H1 (cell line): ENCODE measurements at regions not wholly inside any gene's neighbourhood (a gene's known extent, or its start where the extent isn't known, plus 50 kb on each side); places are given as distances from the start of the nearest gene placed in this dataset.

ENCODE experiments used
- CTCF ChIA-PET: fragments of 300-600 bp; sonication (Branson Sonifier 250); formaldehyde crosslinking; loops from one replicate; lab custom pipeline; 2021; ENCODE audit not compliant: partially characterized antibody; lab: Charles Lee
- POLR2A ChIA-PET: fragments of 300-600 bp; sonication (Branson Sonifier 250); formaldehyde crosslinking; loops from one replicate; lab custom pipeline; 2021; ENCODE audit warnings: inconsistent platforms; ENCODE audit not compliant: partially characterized antibody; lab: Charles Lee
- DNase-seq, 2 experiments: peaks; one replicate each; pipeline versions ENCODE4 v3.0.0 to v3.0.0-alpha.2; 2010 to 2022; ENCODE audit warnings: low spot score in 2 of 2, low read depth in 1 of 2, mixed read lengths in 1 of 2
- FAIRE-seq: peaks from 2 replicates; lab custom pipeline; 2011; peaks lifted over from hg19 to GRCh38; lab: Jason Lieb, UNC
- H2AFZ ChIP-seq: 2 replicates; pipeline ENCODE4 v1.8.1; 2012; ENCODE audit warnings: low read length, inconsistent platforms
- H2AK5ac ChIP-seq: 2 replicates; pipeline ENCODE4 v1.6.1; 2013; ENCODE audit warnings: low read depth, low read length
- H2BK120ac ChIP-seq: replicated peaks from 2 replicates; pipeline ENCODE3; 2013; ENCODE audit warnings: low read depth, low read length, inconsistent platforms
- H2BK12ac ChIP-seq: 2 replicates; pipeline ENCODE4 v1.6.1; 2013; ENCODE audit warnings: low read depth, low read length
- H2BK15ac ChIP-seq: 2 replicates; pipeline ENCODE4 v1.6.1; 2013; ENCODE audit warnings: low read length
- H2BK20ac ChIP-seq: 2 replicates; pipeline ENCODE4 v1.6.1; 2013; ENCODE audit warnings: low read length
- H2BK5ac ChIP-seq: 2 replicates; pipeline ENCODE4 v1.6.1; 2013; ENCODE audit warnings: low read depth, low read length
- H3K14ac ChIP-seq: 2 replicates; pipeline ENCODE4 v1.6.1; 2013; ENCODE audit warnings: inconsistent platforms; ENCODE audit not compliant: insufficient read length
- H3K18ac ChIP-seq: 2 replicates; pipeline ENCODE4 v1.6.1; 2013; ENCODE audit warnings: low read length; ENCODE audit errors: extremely low read depth
- H3K23ac ChIP-seq: 2 replicates; pipeline ENCODE4 v1.6.1; 2013; ENCODE audit warnings: inconsistent platforms; ENCODE audit not compliant: insufficient read length
- H3K23me2 ChIP-seq: 2 replicates; pipeline ENCODE4 v1.6.1; 2013; ENCODE audit warnings: low read depth, low read length
- H3K27ac ChIP-seq: 2 replicates; pipeline ENCODE4 v1.6.1; 2011; ENCODE audit warnings: low read depth, low read length, inconsistent platforms
- H3K27me3 ChIP-seq, 4 experiments: replicated peaks in 1 of 4; 1 replicate in 1 of 4; 2 replicates in 3 of 4; pipeline versions ENCODE4 v1.6.1 to v1.8.1; 2011 to 2013; ENCODE audit warnings: low read length in 3 of 4, mild to moderate bottlenecking in 3 of 4, inconsistent platforms in 2 of 4, mixed read lengths in 2 of 4, moderate library complexity in 1 of 4; ENCODE audit not compliant: control insufficient read depth in 3 of 4, insufficient read depth in 3 of 4; ENCODE audit errors: extremely low read depth in 1 of 4
- H3K36me3 ChIP-seq, 4 experiments: 2 replicates each; pipeline versions ENCODE4 v1.6.1 to v1.8.1; 2011 to 2013; ENCODE audit warnings: mild to moderate bottlenecking in 4 of 4, low read length in 3 of 4, moderate library complexity in 2 of 4, control low read depth in 1 of 4, inconsistent platforms in 1 of 4; ENCODE audit not compliant: insufficient read depth in 4 of 4, control insufficient read depth in 2 of 4
- H3K4ac ChIP-seq: replicated peaks from 2 replicates; pipeline ENCODE3; 2013; ENCODE audit warnings: low read length, low read depth, mixed read lengths, inconsistent platforms; ENCODE audit not compliant: insufficient read length
- H3K4me1 ChIP-seq, 4 experiments: replicated peaks in 1 of 4; 1 replicate in 1 of 4; 2 replicates in 3 of 4; pipeline versions ENCODE4 v1.6.1 to v1.8.1; 2011 to 2013; ENCODE audit warnings: low read length in 3 of 4, inconsistent platforms in 2 of 4, mixed read lengths in 1 of 4; ENCODE audit not compliant: insufficient read depth in 4 of 4, control insufficient read depth in 3 of 4
- H3K4me2 ChIP-seq, 2 experiments: 2 replicates each; pipeline versions ENCODE4 v1.6.1 to v1.8.1; 2011 to 2013; ENCODE audit warnings: low read depth in 2 of 2, low read length in 2 of 2, control low read depth in 1 of 2, inconsistent platforms in 1 of 2, mild to moderate bottlenecking in 1 of 2; ENCODE audit not compliant: insufficient read depth in 1 of 2
- H3K4me3 ChIP-seq, 4 experiments: fragments of 200-600, 300-600 bp in 1 of 4; sonication (generic), shearing (Covaris generic), sonication (Bioruptor Twin) in 1 of 4; 2 replicates each; pipeline versions ENCODE4 v1.5.1 to v1.8.1; 2011 to 2016; ENCODE audit warnings: low read length in 4 of 4, low read depth in 3 of 4, control low read depth in 2 of 4, inconsistent platforms in 2 of 4, mild to moderate bottlenecking in 2 of 4, mixed read lengths in 1 of 4, moderate library complexity in 1 of 4; ENCODE audit not compliant: insufficient read depth in 2 of 4; ENCODE audit errors: extremely low read depth in 1 of 4
- H3K56ac ChIP-seq: replicated peaks from 2 replicates; pipeline ENCODE3; 2013; ENCODE audit warnings: low read depth, mild to moderate bottlenecking, mixed read lengths, low read length, inconsistent platforms; ENCODE audit not compliant: insufficient read length
- H3K79me1 ChIP-seq: 2 replicates; pipeline ENCODE4 v1.6.1; 2013; ENCODE audit warnings: low read depth, low read length, control low read depth
- H3K79me2 ChIP-seq, 2 experiments: 2 replicates each; pipeline versions ENCODE4 v1.6.1 to v1.8.1; 2012 to 2013; ENCODE audit warnings: low read length in 2 of 2, mild to moderate bottlenecking in 2 of 2, inconsistent platforms in 1 of 2; ENCODE audit not compliant: insufficient read depth in 2 of 2, control insufficient read depth in 1 of 2
- H3K9ac ChIP-seq, 4 experiments: replicated peaks in 1 of 4; 1 replicate in 1 of 4; 2 replicates in 3 of 4; pipeline versions ENCODE4 v1.6.1 to v1.8.1; 2011 to 2013; ENCODE audit warnings: low read depth in 3 of 4, low read length in 3 of 4, control low read depth in 2 of 4, mild to moderate bottlenecking in 2 of 4, moderate library complexity in 2 of 4, inconsistent platforms in 1 of 4; ENCODE audit errors: extremely low read depth in 1 of 4
- H3K9me3 ChIP-seq, 2 experiments: 2 replicates each; pipeline versions ENCODE4 v1.6.1 to v1.8.1; 2012 to 2013; ENCODE audit warnings: mild to moderate bottlenecking in 2 of 2, moderate library complexity in 2 of 2, control low read depth in 1 of 2, inconsistent platforms in 1 of 2, low read depth in 1 of 2, low read length in 1 of 2, mixed read lengths in 1 of 2; ENCODE audit not compliant: insufficient read depth in 2 of 2
- H4K20me1 ChIP-seq, 2 experiments: replicated peaks in 1 of 2; 2 replicates each; pipeline versions ENCODE3 to v1.8.1; 2011 to 2013; ENCODE audit warnings: inconsistent platforms in 2 of 2, low read length in 2 of 2, mild to moderate bottlenecking in 1 of 2; ENCODE audit not compliant: insufficient read depth in 2 of 2, control insufficient read depth in 1 of 2
- H4K5ac ChIP-seq: 2 replicates; pipeline ENCODE4 v1.6.1; 2013; ENCODE audit warnings: low read length, low read depth, mixed read lengths, inconsistent platforms; ENCODE audit not compliant: insufficient read length
- H4K8ac ChIP-seq: 2 replicates; pipeline ENCODE4 v1.8.0; 2013; ENCODE audit warnings: mild to moderate bottlenecking, moderate library complexity, low read length, inconsistent platforms; ENCODE audit not compliant: insufficient read depth; ENCODE audit errors: extremely low read depth
- H4K91ac ChIP-seq: replicated peaks from 2 replicates; pipeline ENCODE3; 2013; ENCODE audit warnings: low read length, mixed read lengths, inconsistent platforms; ENCODE audit not compliant: insufficient read length
- BACH1 ChIP-seq: IDR thresholded peaks from 2 replicates; pipeline ENCODE4 v1.6.1; 2012; ENCODE audit warnings: low read length, improper control_type of control experiment
- FOSL1 ChIP-seq: IDR thresholded peaks from 2 replicates; pipeline ENCODE4 v1.6.1; 2011; ENCODE audit warnings: mild to moderate bottlenecking, low read depth, low read length, moderate library complexity; ENCODE audit not compliant: insufficient read depth
- RAD21 ChIP-seq, 2 experiments: IDR thresholded peaks in 1 of 2; conservative IDR thresholded peaks in 1 of 2; 2 replicates each; pipeline ENCODE4 v1.6.1; 2011; ENCODE audit warnings: low read depth in 2 of 2, low read length in 2 of 2, improper control_type of control experiment in 1 of 2, inconsistent platforms in 1 of 2, mild to moderate bottlenecking in 1 of 2, moderate library complexity in 1 of 2
- TAF1 ChIP-seq: IDR thresholded peaks from 2 replicates; pipeline ENCODE4 v1.6.1; 2011; ENCODE audit warnings: mild to moderate bottlenecking, low read depth, low read length
- TBP ChIP-seq: IDR thresholded peaks from 2 replicates; pipeline ENCODE4 v1.6.1; 2011; ENCODE audit warnings: low read depth, low read length, improper control_type of control experiment
- TCF12 ChIP-seq: IDR thresholded peaks from 2 replicates; pipeline ENCODE4 v1.6.1; 2011; ENCODE audit warnings: low read depth, mild to moderate bottlenecking, low read length
- WGBS, 2 experiments: shearing (Covaris generic) in 1 of 2; methylation state at CpG; one replicate each; pipeline versions ENCODE4 v1.1.6 to v1.1.7; 2013 to 2015; ENCODE audit warnings: low lambda C conversion rate in 2 of 2, mixed read lengths in 2 of 2, inconsistent platforms in 1 of 2, low coverage in 1 of 2, missing lambda C conversion rate in 1 of 2; ENCODE audit not compliant: insufficient replicate concordance in 2 of 2, insufficient coverage in 1 of 2, insufficient read length in 1 of 2; ENCODE audit errors: extremely low coverage in 1 of 2, missing lambda C conversion rate in 1 of 2; 5-methylcytosine and 5-hydroxymethylcytosine counted together

DNA sequence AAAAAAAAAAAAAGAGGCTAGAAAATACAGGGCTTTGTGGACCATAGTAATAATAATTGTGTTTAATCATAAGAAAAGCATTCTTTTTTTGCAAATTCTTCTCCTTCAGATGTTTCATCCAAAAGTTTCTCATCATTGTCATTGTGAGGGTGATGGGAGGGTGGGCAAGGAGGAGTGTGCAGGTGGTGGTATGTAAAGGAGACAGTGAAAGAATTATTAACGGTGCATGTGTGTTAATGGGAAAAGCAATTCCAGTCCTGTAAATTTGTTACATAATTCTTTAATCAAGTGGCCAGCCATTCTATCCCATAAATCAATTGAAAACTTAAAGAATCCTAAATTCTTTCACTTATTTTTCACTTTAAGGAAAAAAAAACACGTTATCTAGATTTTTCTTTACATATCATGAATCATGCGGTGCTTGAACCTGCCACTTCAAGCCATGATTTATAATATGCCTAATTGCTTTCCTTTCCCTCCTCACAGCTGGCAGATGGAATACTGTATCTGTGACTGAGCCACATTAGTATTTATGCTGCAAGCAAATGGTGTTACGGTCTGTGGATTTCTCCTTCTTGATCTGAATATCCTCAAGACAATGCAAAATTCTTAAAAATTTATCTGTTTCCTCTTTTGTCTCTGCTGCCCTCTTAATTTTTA lies 318.5 kb downstream of the JRKL start:
- Histone ChIP-seq H3K9me3 (no peaks in the 10 kb centered on the region), H3K9ac (no peak overlapping the region), H3K4me2 (no peak overlapping the region), H3K36me3 (no peaks in the 10 kb centered on the region), H2BK5ac (no peak overlapping the region), H3K4me3 (no peak overlapping the region), H2BK120ac (no peak overlapping the region), H3K4me1 (no peaks in the 10 kb centered on the region), H3K27me3 (no peaks in the 10 kb centered on the region), H4K8ac (no peak overlapping the region), H3K79me2 (no peaks in the 10 kb centered on the region), H3K27ac (no peak overlapping the region), H3K23ac (no peak overlapping the region), H2BK12ac (no peak overlapping the region), H2BK15ac (no peak overlapping the region), H2BK20ac (no peak overlapping the region), H3K4ac (no peak overlapping the region), H3K79me1 (no peaks in the 10 kb centered on the region), H2AK5ac (no peak overlapping the region), H4K91ac (no peak overlapping the region), H3K23me2 (no peaks in the 10 kb centered on the region), H3K56ac (no peak overlapping the region), H3K18ac (no peak overlapping the region), H3K14ac (no peak overlapping the region), H2AFZ (no peak overlapping the region), H4K20me1 (no peaks in the 10 kb centered on the region), H4K5ac (no peak overlapping the region)
- POLR2A ChIA-PET = no interaction called here
- CTCF ChIA-PET = interaction anchor here (1.0 kb wide), 1 partner anchor 245 kb away, joined by 3 read pairs; no protein-coding TSS in a partner anchor
- 90% methylated on average over 4 of the region's 4 CpGs; no CpG with 5 or more reads in 1 of the 2 experiments for WGBS, 2 experiments
- FAIRE-seq (no peak), DNase-seq (no peak)
- TF ChIP-seq BACH1 = no peak
- TF ChIP-seq TCF12 = no peak
- no peak for TF ChIP-seq RAD21 (IDR thresholded peaks at IDR 0.05 in 1 of 2, conservative IDR thresholded peaks at IDR 0.05 in 1 of 2; ENCODE audit: low read depth in 2 of 2, low read length in 2 of 2)
- no peak for TF ChIP-seq TBP
- TF ChIP-seq TAF1 = no peak
- TF ChIP-seq FOSL1 = no peak
